HFF-Myc (cell line): ENCODE measurements at regions not wholly inside any gene's neighbourhood (a gene's known extent, or its start where the extent isn't known, plus 50 kb on each side); places are given as distances from the start of the nearest gene placed in this dataset.

Experiments used
- DNase-seq: peaks from one replicate; pipeline ENCODE4 v3.0.0-alpha.2; 2011; ENCODE audit warnings: low read depth; ENCODE audit errors: extremely low read depth
- H3K4me3 ChIP-seq: replicated peaks from 2 replicates; pipeline ENCODE4 v1.5.1; 2011; ENCODE audit warnings: low read depth, mild to moderate bottlenecking, control low read depth, low read length
- CTCF ChIP-seq: IDR thresholded peaks from 2 replicates; pipeline ENCODE4 v1.5.1; 2012; ENCODE audit warnings: mild to moderate bottlenecking, low read depth, low read length, control low read depth; ENCODE audit errors: missing control alignments

GRCh38 chr6:84422380-84422968 is 195.0 kb upstream of the CEP162 start:
- H3K4me3 ChIP-seq: no peak overlapping the region
- DNase-seq: no peak
- TF ChIP-seq CTCF: peak; percentile 78

GRCh38 chr6:84421031-84421430 is 193.6 kb upstream of the CEP162 start:
- no peak for TF ChIP-seq CTCF
- no peak for DNase-seq
- no peak overlapping the region for H3K4me3 ChIP-seq

GRCh38 chr6:84417260-84417659 is 189.8 kb upstream of the CEP162 start:
- no peak for DNase-seq
- TF ChIP-seq CTCF: no peak
- no peak overlapping the region for H3K4me3 ChIP-seq

GRCh38 chr6:84416043-84416657 is 188.7 kb upstream of the CEP162 start:
- H3K4me3 ChIP-seq: no peak overlapping the region
- DNase-seq: no peak
- TF ChIP-seq CTCF: no peak

GRCh38 chr6:84415517-84415916 is 188.1 kb upstream of the CEP162 start:
- no peak overlapping the region for H3K4me3 ChIP-seq
- no peak for DNase-seq
- no peak for TF ChIP-seq CTCF

GRCh38 chr6:84415068-84415467 is 187.6 kb upstream of the CEP162 start:
- no peak overlapping the region for H3K4me3 ChIP-seq
- DNase-seq: no peak
- no peak for TF ChIP-seq CTCF

- no peak for DNase-seq
- no peak overlapping the region for H3K4me3 ChIP-seq
- no peak for TF ChIP-seq CTCF
Observed at GRCh38 chr6:84414531-84414930, 187.1 kb upstream of the CEP162 start.
